Testis (tissue), 2 donors: ENCODE measurements at regions not wholly inside any gene's neighbourhood (a gene's known extent, or its start where the extent isn't known, plus 50 kb on each side); places are given as distances from the start of the nearest gene placed in this dataset.
"Not testable (repeated sequence)": the region's sequence is repeated elsewhere in the genome, so short reads cannot be mapped to it uniquely, and the experiment has no call there.

Experiments used
- CTCF ChIP-seq, 3 experiments: fragments of 450-650 bp in 2 of 3; fragments of 200-600 bp in 1 of 3; sonication (generic) in 1 of 3; IDR thresholded peaks; one replicate each; pipeline ENCODE4 v1.5.1; 2016 to 2019; ENCODE audit warnings: antibody characterized with exemption in 3 of 3, mild to moderate bottlenecking in 2 of 3, moderate library complexity in 1 of 3
- POLR2A ChIP-seq: fragments of 450-650 bp; IDR thresholded peaks from one replicate; pipeline ENCODE4 v1.6.1; 2017; ENCODE audit warnings: antibody characterized with exemption, mild to moderate bottlenecking, moderate library complexity

GRCh38 chr6:26239415-26239814, 125.6 kb upstream of the BTN3A2 start:
- TF ChIP-seq POLR2A; CTCF (IDR thresholded peaks at IDR 0.05): not testable (repeated sequence)
